ENCODE measurements at regions not wholly inside any gene's neighbourhood (a gene's known extent, or its start where the extent isn't known, plus 50 kb on each side); places are given as distances from the start of the nearest gene placed in this dataset.

DNA sequence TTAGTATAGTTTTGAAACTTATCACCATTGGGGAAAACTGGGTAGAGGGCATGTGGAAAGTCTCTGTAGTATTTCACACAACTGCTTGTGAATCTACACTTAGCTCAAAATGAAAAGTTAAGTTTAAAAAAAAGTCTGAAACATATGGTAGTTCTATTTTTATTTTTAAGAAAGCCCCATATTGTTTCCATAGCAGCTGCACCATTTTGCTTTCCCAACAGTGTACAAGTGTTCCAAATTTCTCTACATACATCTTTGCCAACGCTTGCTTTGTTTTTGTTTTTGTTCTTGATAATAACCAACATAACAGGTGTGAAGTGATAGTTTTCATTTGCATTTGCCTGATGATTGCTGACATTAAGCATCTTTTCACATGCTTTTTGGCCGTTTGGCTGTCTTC lies 445.2 kb downstream of the FAM181B start:
- Histone ChIP-seq H3K14ac (replicated peaks; ENCODE audit: low read depth, low read length) (no peak overlapping the region), H4K91ac (ENCODE audit: insufficient read depth, low read depth, low read length) (no peak overlapping the region), H3K4me2 (ENCODE audit: low read depth, low read length) (no peak overlapping the region), H2BK5ac (ENCODE audit: low read depth, low read length, poor library complexity, severe bottlenecking) (no peak overlapping the region), H3K36me3 (ENCODE audit: control insufficient read depth, insufficient read depth, low read length) (no peaks in the 10 kb centered on the region), H4K20me1 (ENCODE audit: insufficient read depth, low read length) (no peaks in the 10 kb centered on the region), H3K4me1 (ENCODE audit: control insufficient read depth, insufficient read depth, low read length) (no peaks in the 10 kb centered on the region), H2BK120ac (ENCODE audit: low read depth, low read length) (no peak overlapping the region), H3K4me3 (ENCODE audit: insufficient read depth, low read depth, low read length) (no peak overlapping the region), H3K27ac (ENCODE audit: insufficient read depth, low read length) (no peak overlapping the region), H3K9me3 (ENCODE audit: control insufficient read depth, insufficient read depth, low read length) (no peaks in the 10 kb centered on the region), H4K8ac (ENCODE audit: low read depth in 2 of 2, low read length in 2 of 2) (no peak overlapping the region), H3K9ac (ENCODE audit: low read depth, low read length) (no peak overlapping the region), H2BK20ac (ENCODE audit: low read depth, low read length) (no peak overlapping the region), H3K23ac (ENCODE audit: low read depth, low read length) (no peak overlapping the region), H4K5ac (ENCODE audit: low read depth, low read length) (no peak overlapping the region), H3K79me1 (ENCODE audit: low read depth in 1 of 2, low read length in 2 of 2) (no peaks in the 10 kb centered on the region), H2AK5ac (ENCODE audit: low read depth, low read length) (no peak overlapping the region), H3K18ac (ENCODE audit: low read depth, low read length) (no peak overlapping the region), H2BK15ac (ENCODE audit: low read depth, low read length) (no peak overlapping the region), H3K9me1 (ENCODE audit: insufficient read depth, low read length) (no peaks in the 10 kb centered on the region), H2AFZ (replicated peaks; ENCODE audit: low read length, poor library complexity) (no peak overlapping the region), H2AK9ac (replicated peaks; ENCODE audit: low read depth, low read length, poor library complexity) (no peak overlapping the region), H3K56ac (ENCODE audit: extremely low read depth, insufficient read depth, low read length) (no peak overlapping the region), H3K4ac (ENCODE audit: low read depth, low read length) (no peak overlapping the region), H3K27me3 (ENCODE audit: control insufficient read depth, insufficient read depth, low read length) (no peaks in the 10 kb centered on the region)
- no TSS peak for BruUV-seq (replicated peaks)
- no peak for TF ChIP-seq SMC3 (IDR thresholded peaks at IDR 0.05; ENCODE audit: low read depth, low read length)
- no peak for TF ChIP-seq CHD1 (IDR thresholded peaks at IDR 0.05; ENCODE audit: low read depth, low read length)
- TF ChIP-seq POLR2A (IDR thresholded peaks at IDR 0.05; ENCODE audit: low read depth, low read length): no peak
- TF ChIP-seq MXI1 (IDR thresholded peaks at IDR 0.05; ENCODE audit: borderline replicate concordance, low read depth, low read length): no peak
- TF ChIP-seq, protein P1, sequence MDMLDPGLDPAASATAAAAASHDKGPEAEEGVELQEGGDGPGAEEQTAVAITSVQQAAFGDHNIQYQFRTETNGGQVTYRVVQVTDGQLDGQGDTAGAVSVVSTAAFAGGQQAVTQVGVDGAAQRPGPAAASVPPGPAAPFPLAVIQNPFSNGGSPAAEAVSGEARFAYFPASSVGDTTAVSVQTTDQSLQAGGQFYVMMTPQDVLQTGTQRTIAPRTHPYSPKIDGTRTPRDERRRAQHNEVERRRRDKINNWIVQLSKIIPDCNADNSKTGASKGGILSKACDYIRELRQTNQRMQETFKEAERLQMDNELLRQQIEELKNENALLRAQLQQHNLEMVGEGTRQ (IDR thresholded peaks at IDR 0.05; ENCODE audit: low read depth, low read length): no peak
- TF ChIP-seq NFE2L2 (IDR thresholded peaks at IDR 0.05; ENCODE audit: low read depth, low read length): no peak
- TF ChIP-seq MAZ (IDR thresholded peaks at IDR 0.05; ENCODE audit: borderline replicate concordance, low read depth, low read length): no peak
- TF ChIP-seq, protein P2, sequence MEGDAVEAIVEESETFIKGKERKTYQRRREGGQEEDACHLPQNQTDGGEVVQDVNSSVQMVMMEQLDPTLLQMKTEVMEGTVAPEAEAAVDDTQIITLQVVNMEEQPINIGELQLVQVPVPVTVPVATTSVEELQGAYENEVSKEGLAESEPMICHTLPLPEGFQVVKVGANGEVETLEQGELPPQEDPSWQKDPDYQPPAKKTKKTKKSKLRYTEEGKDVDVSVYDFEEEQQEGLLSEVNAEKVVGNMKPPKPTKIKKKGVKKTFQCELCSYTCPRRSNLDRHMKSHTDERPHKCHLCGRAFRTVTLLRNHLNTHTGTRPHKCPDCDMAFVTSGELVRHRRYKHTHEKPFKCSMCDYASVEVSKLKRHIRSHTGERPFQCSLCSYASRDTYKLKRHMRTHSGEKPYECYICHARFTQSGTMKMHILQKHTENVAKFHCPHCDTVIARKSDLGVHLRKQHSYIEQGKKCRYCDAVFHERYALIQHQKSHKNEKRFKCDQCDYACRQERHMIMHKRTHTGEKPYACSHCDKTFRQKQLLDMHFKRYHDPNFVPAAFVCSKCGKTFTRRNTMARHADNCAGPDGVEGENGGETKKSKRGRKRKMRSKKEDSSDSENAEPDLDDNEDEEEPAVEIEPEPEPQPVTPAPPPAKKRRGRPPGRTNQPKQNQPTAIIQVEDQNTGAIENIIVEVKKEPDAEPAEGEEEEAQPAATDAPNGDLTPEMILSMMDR (conservative IDR thresholded peaks at IDR 0.05; ENCODE audit: low read depth, low read length): no peak
- TF ChIP-seq, protein P3, sequence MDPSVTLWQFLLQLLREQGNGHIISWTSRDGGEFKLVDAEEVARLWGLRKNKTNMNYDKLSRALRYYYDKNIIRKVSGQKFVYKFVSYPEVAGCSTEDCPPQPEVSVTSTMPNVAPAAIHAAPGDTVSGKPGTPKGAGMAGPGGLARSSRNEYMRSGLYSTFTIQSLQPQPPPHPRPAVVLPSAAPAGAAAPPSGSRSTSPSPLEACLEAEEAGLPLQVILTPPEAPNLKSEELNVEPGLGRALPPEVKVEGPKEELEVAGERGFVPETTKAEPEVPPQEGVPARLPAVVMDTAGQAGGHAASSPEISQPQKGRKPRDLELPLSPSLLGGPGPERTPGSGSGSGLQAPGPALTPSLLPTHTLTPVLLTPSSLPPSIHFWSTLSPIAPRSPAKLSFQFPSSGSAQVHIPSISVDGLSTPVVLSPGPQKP (IDR thresholded peaks at IDR 0.05; ENCODE audit: borderline replicate concordance, low read depth, low read length): no peak
- DNase-seq: no peak
- intact Hi-C loops (cut with micrococcal nuclease) (no loop called here), dilution Hi-C loops (cut with HindIII; ENCODE audit: low sequenced_read_pairs, unreplicated experiment) (no loop called here), in situ Hi-C loops (cut with MboI; ENCODE audit: low sequenced_read_pairs) (no loop called here)
- POLR2A ChIA-PET (ENCODE audit: unreplicated experiment): no interaction called here
- ATAC-seq (ENCODE audit: low read depth): no peak
- WGBS, 2 experiments (ENCODE audit: extremely low coverage in 2 of 2, insufficient read length in 1 of 2): no CpG with 5 or more reads among the region's 2 CpGs
- CTCF ChIA-PET: no interaction called here
